ENCODE measurements at regions not wholly inside any gene's neighbourhood (a gene's known extent, or its start where the extent isn't known, plus 50 kb on each side); places are given as distances from the start of the nearest gene placed in this dataset.

DNA sequence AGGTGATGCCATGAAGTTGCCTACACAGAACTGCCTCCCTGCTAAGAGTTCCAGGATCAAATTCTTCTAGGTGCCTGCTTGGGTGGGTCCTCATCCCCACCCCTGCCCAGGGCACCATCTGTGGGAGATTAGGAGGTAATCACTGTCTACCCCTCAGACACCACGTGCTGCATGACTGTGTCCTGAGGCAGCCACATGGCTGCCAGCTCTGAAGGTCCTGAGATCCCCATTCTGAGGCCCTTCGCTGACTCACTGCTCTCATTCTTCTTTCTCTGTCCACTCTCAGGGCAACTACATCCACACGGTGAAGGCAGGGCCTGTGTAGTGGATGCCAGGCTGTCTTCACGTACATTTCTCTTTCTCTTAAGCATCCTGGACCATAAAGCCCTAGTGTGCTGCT lies 222.9 kb upstream of the ANKRD55 start:
- DNase-seq (ENCODE audit: extremely low read depth in 1 of 4, low spot score in 3 of 4) (no peak), FAIRE-seq (no peak), ATAC-seq (no peak)
- Histone ChIP-seq H3K9me1 (ENCODE audit: control insufficient read depth, insufficient read depth, low read length) (no peaks in the 10 kb centered on the region), H3K27ac (ENCODE audit: extremely low read depth, low read depth, low read length) (no peak overlapping the region), H3K4me3 (no peak overlapping the region), H3K9me3 (replicated peaks; ENCODE audit: control insufficient read depth, insufficient read depth, low read depth, low read length) (no peaks in the 10 kb centered on the region), H3K79me2 (ENCODE audit: control insufficient read depth, insufficient read depth, low read length) (no peaks in the 10 kb centered on the region), H3K4me2 (ENCODE audit: insufficient read depth, low read length) (no peak overlapping the region), H2AFZ (ENCODE audit: low read depth, low read length) (no peak overlapping the region), H3K9ac (ENCODE audit: insufficient read depth in 1 of 2, low read depth in 2 of 2, low read length in 2 of 2) (no peak overlapping the region), H3K27me3 (ENCODE audit: control insufficient read depth in 2 of 2, insufficient read depth in 2 of 2, low read length in 2 of 2) (peaks cover 0 to 17% of the 10 kb centered on the region in 2 experiments; a peak in 3 of 5 replicates), H3K36me3 (ENCODE audit: control insufficient read depth, insufficient read depth, low read length) (no peaks in the 10 kb centered on the region), H4K20me1 (replicated peaks; ENCODE audit: control insufficient read depth, insufficient read depth, low read length) (no peaks in the 10 kb centered on the region; the same call in 1 of the 2 replicates), H3K4me1 (replicated peaks in 1 of 2; ENCODE audit: control insufficient read depth in 2 of 2, insufficient read depth in 2 of 2, low read length in 2 of 2) (peaks cover 0 to 11% of the 10 kb centered on the region in 2 experiments; a peak in 3 of 5 replicates)
- intact Hi-C loops (cut with micrococcal nuclease) = loop anchor here (10.0 kb wide), 1 partner anchor 141 kb away; no protein-coding TSS in a partner anchor
- CTCF ChIA-PET (ENCODE audit: low intra/inter-chr PET ratio) = no interaction called here
- BruUV-seq (replicated peaks) = no TSS peak
- POLR2A ChIA-PET = no interaction called here
- in situ Hi-C loops (cut with MboI) = no loop called here
- TF ChIP-seq SRSF9 (IDR thresholded peaks at IDR 0.05; ENCODE audit: borderline replicate concordance, low read depth, low read length) (no peak), YBX1 (IDR thresholded peaks at IDR 0.05) (no peak), ZNF668 (CRISPR knock-in tag; IDR thresholded peaks at IDR 0.05) (no peak)
- TF ChIP-seq, protein P1, sequence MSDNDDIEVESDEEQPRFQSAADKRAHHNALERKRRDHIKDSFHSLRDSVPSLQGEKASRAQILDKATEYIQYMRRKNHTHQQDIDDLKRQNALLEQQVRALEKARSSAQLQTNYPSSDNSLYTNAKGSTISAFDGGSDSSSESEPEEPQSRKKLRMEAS (CRISPR knock-in tag; IDR thresholded peaks at IDR 0.05) = 0 out of 2 replicates have a peak, but pooled peaks have one; percentile 25
- TF ChIP-seq, protein P2, sequence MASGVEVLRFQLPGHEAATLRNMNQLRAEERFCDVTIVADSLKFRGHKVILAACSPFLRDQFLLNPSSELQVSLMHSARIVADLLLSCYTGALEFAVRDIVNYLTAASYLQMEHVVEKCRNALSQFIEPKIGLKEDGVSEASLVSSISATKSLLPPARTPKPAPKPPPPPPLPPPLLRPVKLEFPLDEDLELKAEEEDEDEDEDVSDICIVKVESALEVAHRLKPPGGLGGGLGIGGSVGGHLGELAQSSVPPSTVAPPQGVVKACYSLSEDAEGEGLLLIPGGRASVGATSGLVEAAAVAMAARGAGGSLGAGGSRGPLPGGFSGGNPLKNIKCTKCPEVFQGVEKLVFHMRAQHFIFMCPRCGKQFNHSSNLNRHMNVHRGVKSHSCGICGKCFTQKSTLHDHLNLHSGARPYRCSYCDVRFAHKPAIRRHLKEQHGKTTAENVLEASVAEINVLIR (CRISPR knock-in tag; IDR thresholded peaks at IDR 0.05) = no peak
- whole genome bisulfite sequencing (ENCODE audit: insufficient coverage, low coverage, missing lambda C conversion rate) = 8% methylated on average over 4 of the region's 4 CpGs

All from K562 (cell line).